Natural killer cell (primary cell): ENCODE measurements at regions not wholly inside any gene's neighbourhood (a gene's known extent, or its start where the extent isn't known, plus 50 kb on each side); places are given as distances from the start of the nearest gene placed in this dataset.

Source experiments
- ATAC-seq, 3 donors: fragments of 150-1000 bp in 2 of 3; fragments of 200-7000 bp in 1 of 3; cut with Tn5 transposase; 1 replicate in 1 of 3; 2 replicates in 2 of 3; pipeline ENCODE4 v1.10.0; 2021; ENCODE audit warnings: mild to moderate bottlenecking in 2 of 3, moderate library complexity in 2 of 3
- DNase-seq, 2 donors: peaks; one replicate each; pipeline versions ENCODE4 v3.0.0 to v3.0.0-alpha.2; 2013 to 2021; ENCODE audit warnings: mixed read lengths in 1 of 2
- H3K27ac ChIP-seq: one replicate; pipeline ENCODE4 v1.5.1; 2013; ENCODE audit warnings: mild to moderate bottlenecking, low read length
- H3K27me3 ChIP-seq: one replicate; pipeline ENCODE4 v1.6.1; 2013; ENCODE audit warnings: low read length; ENCODE audit not compliant: control insufficient read depth, insufficient read depth
- H3K36me3 ChIP-seq: one replicate; pipeline ENCODE4 v1.6.1; 2013; ENCODE audit warnings: low read length; ENCODE audit not compliant: control insufficient read depth, insufficient read depth
- H3K4me1 ChIP-seq: one replicate; pipeline ENCODE4 v1.6.1; 2013; ENCODE audit warnings: low read length; ENCODE audit not compliant: control insufficient read depth, insufficient read depth
- H3K4me3 ChIP-seq: one replicate; pipeline ENCODE4 v1.5.1; 2013; ENCODE audit warnings: low read length
- H3K9me3 ChIP-seq: one replicate; pipeline ENCODE4 v1.6.1; 2013; ENCODE audit warnings: low read length; ENCODE audit not compliant: control insufficient read depth, insufficient read depth
- H3K27ac Mint-ChIP-seq, 2 donors: one replicate each; pipeline ENCODE4 v1.8.0; 2022; ENCODE audit warnings: mild to moderate bottlenecking in 2 of 2, mixed read lengths in 2 of 2, moderate library complexity in 1 of 2
- H3K27me3 Mint-ChIP-seq, 2 donors: one replicate each; pipeline ENCODE4 v1.8.0; 2022; ENCODE audit warnings: low read depth in 2 of 2, mixed read lengths in 2 of 2
- H3K36me3 Mint-ChIP-seq: one replicate; pipeline ENCODE4 v1.8.0; 2022; ENCODE audit warnings: mixed read lengths
- H3K4me1 Mint-ChIP-seq, 2 donors: one replicate each; pipeline ENCODE4 v1.8.0; 2022; ENCODE audit warnings: mixed read lengths in 2 of 2
- H3K4me3 Mint-ChIP-seq: one replicate; pipeline ENCODE4 v1.8.0; 2022; ENCODE audit warnings: mild to moderate bottlenecking, moderate library complexity, mixed read lengths
- H3K9me3 Mint-ChIP-seq, 2 donors: one replicate each; pipeline ENCODE4 v1.8.0; 2022; ENCODE audit warnings: mixed read lengths in 2 of 2
- CTCF ChIP-seq: fragments of 200-600 bp; IDR thresholded peaks from one replicate; pipeline ENCODE4 v1.8.0; 2022; ENCODE audit warnings: antibody characterized with exemption
- WGBS: methylation state at CpG from one replicate; pipeline ENCODE4 v1.1.7; 2013; ENCODE audit warnings: missing lambda C conversion rate; ENCODE audit not compliant: insufficient coverage; 5-methylcytosine and 5-hydroxymethylcytosine counted together
- intact Hi-C: fragments of 100-400 bp; cut with micrococcal nuclease; formaldehyde crosslinking; loops from one replicate; pipeline ENCODE4 v1.14.2; 2022

- intact Hi-C loops = loop anchor here (5.0 to 10.0 kb wide), 3 partner anchors 34 to 1604 kb away; a partner anchor contains a TSS
- H3K27ac Mint-ChIP-seq = peak overlapping the region in 1 of 2 donors; percentile 98
- peak overlapping the region; percentile 55 for H3K4me3 Mint-ChIP-seq
These were observed 76.8 kb upstream of the BTN3A2 start for GRCh38 chr6:26288155-26288554.

GRCh38 chr6:26290941-26291340 is 74.1 kb upstream of the BTN3A2 start:
- 95% methylated on average over 5 of the region's 5 CpGs for WGBS
- H3K4me1 ChIP-seq = peaks cover 4% of the 10 kb centered on the region
- intact Hi-C loops = no loop called here
- Mint-ChIP-seq H3K4me1 (peaks cover 13% of the 10 kb centered on the region in 2 donors), H3K27me3 (peaks cover 8 to 10% of the 10 kb centered on the region in 2 donors), H3K36me3 (peaks cover 8% of the 10 kb centered on the region), H3K27ac (no peak overlapping the region), H3K4me3 (no peak overlapping the region), H3K9me3 (peaks cover 2 to 3% of the 10 kb centered on the region in 2 donors)
- ATAC-seq (no peak), DNase-seq (no peak)
- no peaks in the 10 kb centered on the region for H3K27me3 ChIP-seq
- H3K4me3 ChIP-seq = no peak overlapping the region
- peaks cover 4% of the 10 kb centered on the region for H3K9me3 ChIP-seq
- TF ChIP-seq CTCF = no peak
- H3K36me3 ChIP-seq = no peaks in the 10 kb centered on the region
- H3K27ac ChIP-seq = no peak overlapping the region

More at GRCh38 chr6:26288155-26288554, 76.8 kb upstream of the BTN3A2 start:
- peaks cover 8% of the 10 kb centered on the region for H3K36me3 Mint-ChIP-seq
- H3K27me3 Mint-ChIP-seq = peaks cover 7 to 8% of the 10 kb centered on the region in 2 donors
- H3K9me3 ChIP-seq = peaks cover 4% of the 10 kb centered on the region
- no peak for TF ChIP-seq CTCF
- no peaks in the 10 kb centered on the region for H3K36me3 ChIP-seq
- no peak overlapping the region for H3K4me3 ChIP-seq
- DNase-seq (no peak), ATAC-seq (no peak)
- no peaks in the 10 kb centered on the region for H3K27me3 ChIP-seq
- WGBS = over 99% methylated on average over 5 of the region's 6 CpGs
- no peak overlapping the region for H3K27ac ChIP-seq
- peaks cover 28 to 29% of the 10 kb centered on the region in 2 donors for H3K4me1 Mint-ChIP-seq
- H3K4me1 ChIP-seq = peaks cover 17% of the 10 kb centered on the region
- H3K9me3 Mint-ChIP-seq = peaks cover 2 to 3% of the 10 kb centered on the region in 2 donors

- Mint-ChIP-seq H3K4me1 (peaks cover 5 to 6% of the 10 kb centered on the region in 2 donors), H3K36me3 (no peaks in the 10 kb centered on the region), H3K4me3 (no peak overlapping the region), H3K9me3 (no peaks in the 10 kb centered on the region), H3K27ac (no peak overlapping the region), H3K27me3 (peaks cover 0 to 14% of the 10 kb centered on the region in 2 donors)
- DNase-seq (no peak), ATAC-seq (no peak)
- peaks cover 1% of the 10 kb centered on the region for H3K27me3 ChIP-seq
- WGBS = 80% methylated on average over 1 of the region's 1 CpG
- H3K4me3 ChIP-seq = no peak overlapping the region
- no peaks in the 10 kb centered on the region for H3K4me1 ChIP-seq
- no peak for TF ChIP-seq CTCF
- intact Hi-C loops = no loop called here
- H3K9me3 ChIP-seq = peaks cover 4% of the 10 kb centered on the region
- no peak overlapping the region for H3K27ac ChIP-seq
- no peaks in the 10 kb centered on the region for H3K36me3 ChIP-seq
These were observed 72.3 kb upstream of the BTN3A2 start for GRCh38 chr6:26292709-26293108.

GRCh38 chr6:26294302-26294701 is 70.7 kb upstream of the BTN3A2 start:
- no peaks in the 10 kb centered on the region for H3K9me3 ChIP-seq
- no peak for TF ChIP-seq CTCF
- DNase-seq = no peak
- Mint-ChIP-seq H3K27me3 (peaks cover 0 to 14% of the 10 kb centered on the region in 2 donors), H3K4me1 (peaks cover 5 to 6% of the 10 kb centered on the region in 2 donors), H3K27ac (no peak overlapping the region), H3K9me3 (no peaks in the 10 kb centered on the region), H3K4me3 (no peak overlapping the region), H3K36me3 (no peaks in the 10 kb centered on the region)
- WGBS = 91% methylated on average over 8 of the region's 8 CpGs
- no peak overlapping the region for H3K4me3 ChIP-seq
- intact Hi-C loops = no loop called here
- no peaks in the 10 kb centered on the region for H3K4me1 ChIP-seq
- no peak for ATAC-seq
- H3K27me3 ChIP-seq = peaks cover 3% of the 10 kb centered on the region
- no peak overlapping the region for H3K27ac ChIP-seq
- H3K36me3 ChIP-seq = no peaks in the 10 kb centered on the region
